ENCODE measurements at regions not wholly inside any gene's neighbourhood (a gene's known extent, or its start where the extent isn't known, plus 50 kb on each side); places are given as distances from the start of the nearest gene placed in this dataset.

GRCh38 chr21:16357994-16358393, 628.2 kb downstream of the USP25 start:
- DNase-seq (no peak), ATAC-seq (ENCODE audit: poor library complexity) (no peak)
- intact Hi-C loops (cut with DNase I) = no loop called here

GRCh38 chr21:16358784-16359183, 629.0 kb downstream of the USP25 start:
- DNase-seq (no peak), ATAC-seq (ENCODE audit: poor library complexity) (no peak)
- intact Hi-C loops (cut with DNase I) = no loop called here

- ATAC-seq (ENCODE audit: poor library complexity) = no peak
- no peak for DNase-seq
- intact Hi-C loops (cut with DNase I) = no loop called here
These were observed 633.3 kb downstream of the USP25 start for GRCh38 chr21:16363100-16363499.

DNA sequence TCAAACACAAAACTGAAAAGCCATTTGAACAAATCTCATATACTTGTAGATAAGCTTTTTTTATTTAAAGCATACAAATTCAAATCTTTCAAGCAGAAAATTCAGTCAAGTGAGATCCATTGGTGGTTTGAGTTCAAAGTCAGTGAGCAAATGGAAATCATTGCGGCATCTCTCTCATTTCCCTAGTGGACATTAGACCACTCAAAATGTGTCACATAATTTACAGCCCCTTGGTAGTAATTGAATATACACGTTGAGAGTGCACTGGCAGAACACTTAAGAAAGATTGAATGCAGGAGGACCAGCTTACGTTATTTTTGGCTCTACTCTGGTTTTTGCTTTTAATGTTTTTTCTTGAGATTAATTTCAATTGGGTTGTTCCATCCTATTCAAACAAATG, 633.7 kb downstream of the USP25 start:
- ATAC-seq (ENCODE audit: poor library complexity) = no peak
- DNase-seq = no peak
- intact Hi-C loops (cut with DNase I) = no loop called here

DNA sequence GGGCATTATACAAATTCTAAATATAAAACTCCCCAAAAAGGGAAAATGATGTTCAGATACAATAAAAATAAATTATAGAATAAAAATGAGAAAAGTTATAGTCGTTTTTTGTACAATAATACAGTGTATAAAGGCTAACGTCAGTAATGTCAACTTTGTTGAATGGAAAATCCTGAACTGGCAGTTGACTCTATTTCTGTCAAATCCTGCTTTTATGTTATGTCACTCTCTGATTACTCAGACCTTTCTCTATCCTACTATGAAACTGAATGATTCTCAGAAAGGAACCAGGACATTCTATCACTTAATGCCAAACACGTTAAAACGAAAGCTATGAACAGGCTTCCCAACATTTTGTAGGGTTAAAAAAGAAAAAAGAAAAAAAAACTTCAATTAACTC, 636.4 kb downstream of the USP25 start:
- no peak for ATAC-seq (ENCODE audit: poor library complexity)
- intact Hi-C loops (cut with DNase I) = no loop called here
- no peak for DNase-seq

GRCh38 chr21:16367079-16367478, 637.3 kb downstream of the USP25 start:
- DNase-seq = no peak
- intact Hi-C loops (cut with DNase I) = no loop called here
- ATAC-seq (ENCODE audit: poor library complexity) = no peak

DNA sequence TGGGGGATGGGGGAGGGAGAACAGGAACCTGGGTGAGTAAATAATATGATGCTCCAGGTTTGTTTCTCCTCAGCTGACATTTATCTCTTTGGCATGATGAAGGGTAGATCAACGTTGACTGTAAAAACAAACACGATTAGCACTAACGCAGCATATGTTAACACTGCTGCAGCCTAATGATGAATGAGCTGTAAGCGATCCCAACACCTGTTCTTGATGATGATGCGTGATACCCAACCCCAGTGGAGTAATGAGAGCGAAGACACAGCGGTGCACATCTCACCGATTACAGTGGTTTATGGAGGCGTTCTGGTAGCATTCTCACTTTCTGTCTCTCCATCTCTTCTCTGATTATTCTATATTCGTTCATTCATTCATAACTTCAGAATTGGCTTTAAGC, 640.4 kb downstream of the USP25 start:
- no peak for ATAC-seq (ENCODE audit: poor library complexity)
- intact Hi-C loops (cut with DNase I) = no loop called here

GRCh38 chr21:16372586-16372985, 642.8 kb downstream of the USP25 start:
- ATAC-seq (ENCODE audit: poor library complexity) (no peak), DNase-seq (no peak)
- intact Hi-C loops (cut with DNase I) = no loop called here

More for the DNA sequence above, 640.4 kb downstream of the USP25 start:
- DNase-seq = no peak

GRCh38 chr21:16376673-16377072, 646.9 kb downstream of the USP25 start:
- ATAC-seq (ENCODE audit: poor library complexity) = peak; percentile 90
- DNase-seq = no peak
- intact Hi-C loops (cut with DNase I) = no loop called here

DNA sequence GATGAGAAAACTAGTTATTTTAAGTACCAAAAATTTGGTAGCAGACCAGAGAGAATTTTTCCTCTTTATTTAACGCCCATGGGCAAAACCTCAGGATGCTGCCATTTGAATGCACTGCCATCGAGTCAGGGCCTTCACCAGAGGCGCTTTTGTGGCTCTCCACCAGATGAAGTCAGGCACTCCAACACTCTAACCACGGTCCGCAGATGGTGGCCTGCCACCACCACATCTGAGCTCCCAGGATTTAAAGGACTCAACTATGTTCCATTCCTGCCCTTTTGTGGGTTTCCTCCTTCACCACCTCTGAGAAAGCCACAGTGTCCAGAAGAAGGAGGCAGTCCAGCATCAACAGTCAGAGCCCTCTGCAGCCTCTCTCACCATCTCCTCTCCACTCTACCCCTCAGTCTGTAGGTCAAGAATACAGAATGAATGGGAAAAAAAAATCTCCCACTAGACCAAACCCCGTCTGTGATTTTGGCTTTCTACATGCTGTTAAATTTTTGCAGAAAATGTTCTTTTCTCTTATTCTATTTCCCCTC, 647.4 kb downstream of the USP25 start:
- DNase-seq = no peak
- ATAC-seq (ENCODE audit: poor library complexity) = peak; percentile 49
- intact Hi-C loops (cut with DNase I) = no loop called here

DNA sequence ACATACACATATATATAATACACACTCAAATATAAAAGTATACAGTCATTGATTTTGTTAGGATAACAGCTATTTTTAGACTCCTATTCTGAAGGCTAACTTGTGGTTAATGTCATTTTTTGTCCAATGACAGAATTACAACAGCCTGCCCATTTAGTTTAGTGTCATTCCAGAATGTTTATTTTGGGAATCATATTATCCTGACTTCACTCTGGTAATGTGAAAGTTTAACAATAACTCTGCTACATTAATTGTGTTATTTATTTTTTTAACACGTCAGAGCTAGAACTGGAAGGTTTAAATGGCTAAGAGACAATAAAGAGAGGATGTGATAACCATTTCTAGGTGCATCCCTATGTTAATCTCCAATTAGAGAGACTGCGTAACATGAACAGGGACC, 648.1 kb downstream of the USP25 start:
- intact Hi-C loops (cut with DNase I) = no loop called here
- ATAC-seq (ENCODE audit: poor library complexity) (no peak), DNase-seq (no peak)

DNA sequence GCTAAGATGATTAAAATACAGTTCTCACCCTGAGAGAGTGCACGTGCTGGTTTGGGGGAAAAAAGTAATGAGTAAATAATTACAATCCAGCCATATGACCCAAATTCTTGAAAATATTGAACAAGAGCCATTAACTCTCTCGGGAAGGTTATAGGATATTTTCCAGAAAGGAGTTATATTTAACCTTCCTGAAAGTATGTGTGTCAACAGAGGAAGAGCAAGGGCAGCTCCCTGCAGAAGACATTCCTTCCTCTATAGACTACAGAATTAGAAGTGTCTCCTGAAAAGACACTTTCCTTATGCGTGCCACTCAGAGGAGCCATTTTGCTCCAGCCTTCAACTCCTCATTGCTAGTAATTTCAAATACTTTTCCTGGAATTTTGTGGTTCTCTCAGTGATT, 648.7 kb downstream of the USP25 start:
- intact Hi-C loops (cut with DNase I) = no loop called here
- DNase-seq (no peak), ATAC-seq (ENCODE audit: poor library complexity) (peak; percentile 54)

- DNase-seq = no peak
- intact Hi-C loops (cut with DNase I) = no loop called here
- ATAC-seq (ENCODE audit: poor library complexity) = no peak
These were observed 658.5 kb downstream of the USP25 start for GRCh38 chr21:16388291-16388690.

DNA sequence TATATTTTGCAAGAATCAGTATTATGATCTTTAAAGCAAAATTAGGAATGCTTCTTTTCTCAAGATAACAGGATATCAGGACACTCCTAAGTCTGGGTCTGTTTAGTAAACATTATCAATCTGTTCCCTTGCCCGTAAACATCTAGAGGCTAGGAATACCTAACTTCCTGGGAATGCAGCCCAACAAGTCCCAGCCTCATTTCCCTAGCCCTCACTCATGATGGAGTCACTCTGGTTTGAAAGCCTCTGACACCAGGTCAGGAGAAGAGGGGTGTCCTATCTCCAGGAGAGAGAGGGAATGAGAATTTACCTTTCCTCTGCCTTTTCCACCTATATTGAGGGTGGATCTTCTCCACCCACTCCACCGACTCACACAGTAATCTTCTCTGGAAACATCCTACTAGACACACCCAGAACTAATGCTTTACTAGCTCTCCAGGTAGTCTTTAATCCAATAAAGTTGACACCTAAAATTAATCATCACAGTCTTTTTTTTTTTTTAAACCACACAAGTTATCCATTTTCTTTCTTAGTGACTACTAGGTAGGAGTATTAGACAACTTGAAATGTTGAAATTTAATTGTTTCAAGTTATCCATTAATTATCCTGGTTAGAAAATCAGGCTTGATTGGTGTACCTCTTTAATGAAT, 659.3 kb downstream of the USP25 start:
- DNase-seq (no peak), ATAC-seq (ENCODE audit: poor library complexity) (no peak)
- intact Hi-C loops (cut with DNase I) = no loop called here

GRCh38 chr21:16389643-16390042, 659.9 kb downstream of the USP25 start:
- intact Hi-C loops (cut with DNase I) = no loop called here
- ATAC-seq (ENCODE audit: poor library complexity) = no peak
- DNase-seq = no peak

GRCh38 chr21:16395285-16395684, 665.5 kb downstream of the USP25 start:
- DNase-seq (no peak), ATAC-seq (ENCODE audit: poor library complexity) (no peak)
- intact Hi-C loops (cut with DNase I) = no loop called here

DNA sequence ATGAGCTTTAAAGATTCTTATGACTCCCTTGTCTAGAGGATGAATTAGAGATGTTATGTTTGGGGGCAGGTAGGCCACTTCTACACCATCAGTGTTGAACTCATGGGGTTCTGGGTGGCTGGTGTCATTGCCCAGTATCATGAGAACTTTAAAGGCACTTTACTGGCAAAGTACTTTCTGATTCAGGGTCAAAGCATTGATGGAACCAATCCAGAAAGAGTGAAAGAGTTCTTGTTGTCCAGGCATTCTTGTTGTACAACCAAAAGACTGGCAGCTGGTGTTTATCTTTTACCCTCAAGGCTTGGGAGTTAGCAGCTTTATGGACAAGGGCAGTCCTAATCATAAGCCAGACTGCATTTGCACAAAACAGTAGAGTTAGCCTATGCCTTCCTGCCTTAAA, 673.0 kb downstream of the USP25 start:
- DNase-seq = no peak
- ATAC-seq (ENCODE audit: poor library complexity) = no peak
- intact Hi-C loops (cut with DNase I) = no loop called here

GRCh38 chr21:16404776-16405175, 675.0 kb downstream of the USP25 start:
- intact Hi-C loops (cut with DNase I) = no loop called here
- no peak for DNase-seq
- no peak for ATAC-seq (ENCODE audit: poor library complexity)

GRCh38 chr21:16406355-16406754, 676.6 kb downstream of the USP25 start:
- ATAC-seq (ENCODE audit: poor library complexity) (no peak), DNase-seq (no peak)
- intact Hi-C loops (cut with DNase I) = no loop called here

GRCh38 chr21:16407403-16408240, 677.8 kb downstream of the USP25 start:
- no peak for ATAC-seq (ENCODE audit: poor library complexity)
- intact Hi-C loops (cut with DNase I) = no loop called here
- no peak for DNase-seq
